Rectal smooth muscle tissue (tissue), 1 donor: ENCODE measurements at regions not wholly inside any gene's neighbourhood (a gene's known extent, or its start where the extent isn't known, plus 50 kb on each side); places are given as distances from the start of the nearest gene placed in this dataset.
"Not testable (repeated sequence)": the region's sequence is repeated elsewhere in the genome, so short reads cannot be mapped to it uniquely, and the experiment has no call there.

Experiments used
- H3K27ac ChIP-seq: one replicate; pipeline ENCODE4 v1.7.0; 2013; ENCODE audit warnings: low read depth, low read length, inconsistent platforms
- H3K27me3 ChIP-seq: one replicate; pipeline ENCODE4 v1.7.0; 2013; ENCODE audit warnings: low read length; ENCODE audit not compliant: control insufficient read depth, insufficient read depth
- H3K36me3 ChIP-seq: one replicate; pipeline ENCODE4 v1.7.0; 2013; ENCODE audit warnings: low read length; ENCODE audit not compliant: control insufficient read depth, insufficient read depth
- H3K4me1 ChIP-seq: one replicate; pipeline ENCODE4 v1.7.0; 2013; ENCODE audit warnings: low read length; ENCODE audit not compliant: control insufficient read depth, insufficient read depth
- H3K4me3 ChIP-seq: one replicate; pipeline ENCODE4 v1.7.0; 2013; ENCODE audit warnings: low read length
- H3K9ac ChIP-seq: one replicate; pipeline ENCODE4 v1.7.0; 2013; ENCODE audit warnings: low read length

DNA sequence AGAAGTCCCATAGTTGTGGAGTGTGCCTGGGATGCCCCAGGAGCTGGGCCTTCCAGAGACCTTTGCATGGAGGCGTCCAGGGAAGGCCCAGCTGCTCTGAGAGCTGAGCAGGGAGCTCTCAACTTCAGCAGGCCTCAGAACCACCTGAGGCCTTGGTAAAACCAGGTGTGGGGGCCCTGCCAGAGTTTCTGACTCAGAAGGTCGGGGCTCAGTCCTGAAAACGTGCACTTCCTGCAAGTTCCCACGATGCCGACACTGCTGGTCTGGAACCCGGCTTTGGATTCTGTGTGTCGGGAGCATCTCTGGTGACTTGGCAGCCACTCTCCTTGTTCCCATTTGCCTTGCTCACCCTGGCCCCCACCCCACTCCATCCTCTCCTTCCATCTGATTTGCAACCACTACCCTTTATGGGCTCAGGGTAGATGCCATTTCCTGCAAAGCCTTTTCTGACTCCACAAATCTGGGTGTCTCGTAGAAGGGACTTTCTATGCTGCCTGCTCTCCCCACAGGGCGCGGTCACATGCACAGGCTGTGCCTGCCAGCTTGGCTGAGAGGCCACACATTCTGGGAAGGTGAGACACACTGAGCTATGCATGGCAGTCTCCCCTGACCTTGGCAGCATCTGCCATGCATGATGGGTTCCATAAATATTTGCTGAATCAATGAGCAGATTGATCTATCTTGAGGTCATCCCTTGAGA, 244.7 kb downstream of the COL4A1 start:
- Histone ChIP-seq H3K4me1 (no peaks in the 10 kb centered on the region), H3K27ac (no peak overlapping the region), H3K4me3 (no peak overlapping the region), H3K36me3 (no peaks in the 10 kb centered on the region), H3K27me3 (no peaks in the 10 kb centered on the region), H3K9ac (no peak overlapping the region)

- H3K9ac ChIP-seq: no peak overlapping the region
- H3K27me3 ChIP-seq: no peaks in the 10 kb centered on the region
- H3K4me1 ChIP-seq: no peaks in the 10 kb centered on the region
- no peak overlapping the region for H3K27ac ChIP-seq
- no peaks in the 10 kb centered on the region for H3K36me3 ChIP-seq
- H3K4me3 ChIP-seq: no peak overlapping the region
Observed at GRCh38 chr13:110061270-110061669, 245.7 kb downstream of the COL4A1 start.

- H3K4me3 ChIP-seq: no peak overlapping the region
- no peak overlapping the region for H3K27ac ChIP-seq
- H3K36me3 ChIP-seq: no peaks in the 10 kb centered on the region
- H3K4me1 ChIP-seq: no peaks in the 10 kb centered on the region
- H3K27me3 ChIP-seq: no peaks in the 10 kb centered on the region
- no peak overlapping the region for H3K9ac ChIP-seq
Observed at GRCh38 chr13:110057052-110057451, 249.9 kb downstream of the COL4A1 start.

GRCh38 chr13:110056640-110057039, 250.3 kb downstream of the COL4A1 start:
- Histone ChIP-seq H3K4me1 (no peaks in the 10 kb centered on the region), H3K36me3 (no peaks in the 10 kb centered on the region), H3K27ac (no peak overlapping the region), H3K4me3 (no peak overlapping the region), H3K9ac (no peak overlapping the region), H3K27me3 (no peaks in the 10 kb centered on the region)

- no peak overlapping the region for H3K9ac ChIP-seq
- H3K4me1 ChIP-seq: no peaks in the 10 kb centered on the region
- H3K4me3 ChIP-seq: no peak overlapping the region
- no peaks in the 10 kb centered on the region for H3K36me3 ChIP-seq
- no peak overlapping the region for H3K27ac ChIP-seq
- no peaks in the 10 kb centered on the region for H3K27me3 ChIP-seq
Observed at GRCh38 chr13:110055089-110055488, 251.9 kb downstream of the COL4A1 start.

DNA sequence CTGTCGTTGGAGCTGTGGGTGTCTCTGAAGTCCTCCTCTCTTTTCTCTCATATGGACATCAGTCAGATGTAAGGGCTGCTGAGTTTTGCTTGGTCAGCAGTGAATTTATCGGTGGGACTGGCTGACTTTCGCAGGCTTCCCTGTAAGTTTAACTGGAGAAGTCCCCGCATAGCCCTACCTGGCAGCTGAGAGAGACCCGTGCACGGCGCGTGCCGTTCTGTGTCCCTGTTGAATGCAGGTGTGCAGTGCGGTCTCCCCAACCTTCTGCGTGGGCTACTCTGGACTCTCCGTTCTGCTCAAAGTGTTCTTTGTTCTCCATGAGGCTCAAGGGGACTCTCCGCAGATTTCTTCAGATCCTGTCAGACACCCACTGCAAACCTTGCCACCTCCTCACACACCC, 252.9 kb downstream of the COL4A1 start:
- Histone ChIP-seq H3K27ac (no peak overlapping the region), H3K4me3 (no peak overlapping the region), H3K36me3 (no peaks in the 10 kb centered on the region), H3K9ac (no peak overlapping the region), H3K4me1 (no peaks in the 10 kb centered on the region), H3K27me3 (no peaks in the 10 kb centered on the region)

DNA sequence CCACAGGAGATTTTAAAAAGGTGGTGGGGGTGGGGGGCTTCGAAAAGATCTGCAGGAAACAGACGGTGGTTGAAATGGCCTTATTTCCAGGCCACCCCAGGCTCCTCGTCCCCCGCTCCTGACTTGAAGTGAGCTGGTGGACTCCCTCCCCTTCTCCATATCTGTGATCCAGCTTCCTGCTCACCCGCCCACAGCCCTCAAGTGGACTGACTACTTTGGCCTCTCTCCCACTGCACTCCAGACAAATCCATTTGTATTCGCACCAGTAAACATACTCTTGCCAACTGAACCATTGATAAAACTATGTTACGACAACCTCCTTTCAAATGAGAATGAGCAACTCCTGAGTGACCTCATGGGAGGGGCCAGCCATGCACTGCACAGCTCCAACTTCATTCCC, 259.5 kb downstream of the COL4A1 start:
- Histone ChIP-seq H3K4me1 (no peaks in the 10 kb centered on the region), H3K36me3 (no peaks in the 10 kb centered on the region), H3K4me3 (no peak overlapping the region), H3K27ac (no peak overlapping the region), H3K9ac (no peak overlapping the region), H3K27me3 (no peaks in the 10 kb centered on the region)

- no peak overlapping the region for H3K9ac ChIP-seq
Observed at GRCh38 chr13:110046811-110047210, 260.1 kb downstream of the COL4A1 start.

GRCh38 chr13:110045919-110046318, 259.5 kb upstream of the IRS2 start:
- no peak overlapping the region for H3K4me3 ChIP-seq
- H3K4me1 ChIP-seq: no peaks in the 10 kb centered on the region
- no peaks in the 10 kb centered on the region for H3K36me3 ChIP-seq
- no peak overlapping the region for H3K9ac ChIP-seq
- no peak overlapping the region for H3K27ac ChIP-seq
- H3K27me3 ChIP-seq: no peaks in the 10 kb centered on the region

More at GRCh38 chr13:110046811-110047210, 260.1 kb downstream of the COL4A1 start:
- Histone ChIP-seq H3K4me3 (no peak overlapping the region), H3K36me3 (no peaks in the 10 kb centered on the region), H3K27me3 (no peaks in the 10 kb centered on the region), H3K4me1 (no peaks in the 10 kb centered on the region), H3K27ac (no peak overlapping the region)

DNA sequence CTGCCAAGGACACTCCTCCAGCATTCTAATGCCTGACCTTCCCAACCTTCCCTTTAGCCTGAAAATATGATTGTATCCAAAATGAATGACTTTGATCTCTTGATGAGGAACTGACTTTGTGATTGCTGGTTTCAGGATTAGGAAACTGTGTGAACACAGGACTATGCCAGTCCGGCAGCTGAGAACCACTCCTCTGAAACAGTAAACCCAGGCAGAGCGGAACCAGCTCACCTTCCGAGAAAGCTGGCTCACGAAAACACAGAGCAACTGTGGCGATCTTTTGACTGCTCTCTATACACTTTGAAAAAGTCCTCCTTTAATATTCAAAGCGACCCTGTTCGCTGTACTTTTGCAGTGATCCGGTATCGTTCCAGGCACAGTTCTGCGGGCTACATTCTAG, 258.8 kb upstream of the IRS2 start:
- H3K27ac ChIP-seq: no peak overlapping the region
- H3K36me3 ChIP-seq: no peaks in the 10 kb centered on the region
- H3K4me1 ChIP-seq: no peaks in the 10 kb centered on the region
- H3K4me3 ChIP-seq: no peak overlapping the region
- no peak overlapping the region for H3K9ac ChIP-seq
- H3K27me3 ChIP-seq: no peaks in the 10 kb centered on the region

DNA sequence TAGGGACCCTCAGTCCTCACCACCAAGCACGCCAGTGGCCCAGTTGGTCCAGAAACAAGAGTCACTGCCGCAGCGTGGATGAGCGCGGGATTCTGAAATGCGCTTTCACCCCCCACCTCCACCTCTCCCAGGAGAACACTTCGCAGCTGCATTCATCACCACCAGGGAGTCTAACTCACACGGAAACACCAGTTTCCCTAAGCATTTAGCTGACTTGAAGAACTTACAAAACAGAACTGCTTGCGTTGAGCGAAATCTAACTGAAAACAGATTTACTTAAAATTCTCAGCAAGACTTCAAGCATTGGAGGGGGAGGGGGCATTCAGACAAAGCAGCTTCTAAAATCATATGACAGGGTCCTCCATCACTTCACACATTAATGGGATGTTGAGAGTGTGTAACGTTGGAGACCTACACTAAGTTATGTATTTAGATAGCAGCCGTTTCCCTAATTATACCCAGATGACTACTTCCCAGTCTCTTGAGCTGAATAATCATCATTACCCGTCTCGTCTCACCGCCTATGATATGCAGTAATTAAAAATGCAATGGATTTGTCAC, 258.2 kb upstream of the IRS2 start:
- no peak overlapping the region for H3K9ac ChIP-seq
- H3K27me3 ChIP-seq: no peaks in the 10 kb centered on the region

GRCh38 chr13:110042253-110042950, 256.0 kb upstream of the IRS2 start:
- Histone ChIP-seq H3K9ac (no peak overlapping the region), H3K36me3 (no peaks in the 10 kb centered on the region), H3K4me1 (no peaks in the 10 kb centered on the region), H3K27me3 (no peaks in the 10 kb centered on the region), H3K27ac (no peak overlapping the region), H3K4me3 (no peak overlapping the region)

More for the DNA sequence above, 258.2 kb upstream of the IRS2 start:
- Histone ChIP-seq H3K36me3 (no peaks in the 10 kb centered on the region), H3K4me3 (no peak overlapping the region), H3K4me1 (no peaks in the 10 kb centered on the region), H3K27ac (no peak overlapping the region)

GRCh38 chr13:110041638-110042037, 255.3 kb upstream of the IRS2 start:
- H3K4me3 ChIP-seq, H3K4me1 ChIP-seq, H3K36me3 ChIP-seq, H3K27ac ChIP-seq, H3K27me3 ChIP-seq, H3K9ac ChIP-seq: not testable (repeated sequence)
